Upper lobe of right lung (tissue), 1 donor: ENCODE measurements at regions not wholly inside any gene's neighbourhood (a gene's known extent, or its start where the extent isn't known, plus 50 kb on each side); places are given as distances from the start of the nearest gene placed in this dataset.
"Not testable (repeated sequence)": the region's sequence is repeated elsewhere in the genome, so short reads cannot be mapped to it uniquely, and the experiment has no call there.

Source experiments
- ATAC-seq: fragments of 200-7000 bp; cut with Tn5 transposase; one replicate; pipeline ENCODE4 v1.9.1; 2020; ENCODE audit warnings: mild to moderate bottlenecking, moderate library complexity
- DNase-seq: peaks from one replicate; pipeline ENCODE4 v3.0.0-alpha.2; 2020
- H3K27ac ChIP-seq: fragments of 200-600 bp; one replicate; pipeline ENCODE4 v1.8.0; 2022
- H3K27me3 ChIP-seq: fragments of 200-600 bp; one replicate; pipeline ENCODE4 v1.8.0; 2022; ENCODE audit warnings: mild to moderate bottlenecking
- H3K36me3 ChIP-seq: fragments of 200-600 bp; one replicate; pipeline ENCODE4 v1.8.0; 2022
- H3K4me1 ChIP-seq: fragments of 200-600 bp; one replicate; pipeline ENCODE4 v1.8.0; 2022
- H3K4me3 ChIP-seq: fragments of 200-600 bp; one replicate; pipeline ENCODE4 v1.8.0; 2022; ENCODE audit warnings: mild to moderate bottlenecking
- H3K9me3 ChIP-seq: fragments of 200-600 bp; one replicate; pipeline ENCODE4 v1.8.0; 2022
- intact Hi-C: fragments of 100-400 bp; cut with DNase I; formaldehyde crosslinking; loops from one replicate; pipeline ENCODE4 v1.11.0; 2022
- TF ChIP-seq, protein P1 (sequence below): fragments of 200-600 bp; IDR thresholded peaks from one replicate; pipeline ENCODE4 v1.8.0; 2022; ENCODE audit warnings: antibody characterized with exemption
- donor health status: DM: no; HTN: yes; CAD: no; lungs with severe emphysema.

DNA sequence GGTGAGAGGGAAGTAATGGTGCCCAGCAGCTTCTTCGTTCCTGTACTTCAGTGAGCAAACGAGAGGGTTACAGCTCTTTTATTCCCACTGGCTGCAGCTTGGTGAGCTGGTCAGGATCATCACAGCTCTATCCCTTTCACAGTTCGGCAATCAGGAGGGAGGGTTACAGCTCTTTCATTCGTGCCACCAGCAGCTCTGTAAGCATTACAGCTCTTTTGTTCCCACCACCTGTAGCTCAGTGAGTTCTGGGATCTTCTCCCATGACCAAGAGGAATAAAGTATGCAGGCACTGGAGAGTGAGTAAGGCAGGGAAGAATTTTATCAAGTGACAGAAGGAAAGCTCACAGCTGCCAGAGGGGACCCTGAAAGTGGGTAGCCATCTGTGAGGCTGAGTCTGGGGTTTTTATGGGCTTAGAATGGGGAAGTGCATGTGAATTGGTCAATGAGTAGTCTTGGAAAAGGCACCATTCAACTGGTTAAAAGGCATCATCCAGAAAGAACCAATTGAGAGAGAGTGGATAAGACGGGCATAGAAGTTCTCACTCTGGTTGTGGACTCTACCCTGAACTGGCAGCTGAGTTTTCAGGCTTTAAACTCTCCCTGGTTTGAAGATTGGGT lies 123.7 kb downstream of the COX18 start:
- Histone ChIP-seq H3K9me3 (no peaks in the 10 kb centered on the region), H3K4me3 (no peak overlapping the region), H3K4me1 (no peaks in the 10 kb centered on the region), H3K27me3 (no peaks in the 10 kb centered on the region), H3K27ac (no peak overlapping the region), H3K36me3 (no peaks in the 10 kb centered on the region)
- no peak for ATAC-seq
- no peak for DNase-seq
- TF ChIP-seq, protein P1, sequence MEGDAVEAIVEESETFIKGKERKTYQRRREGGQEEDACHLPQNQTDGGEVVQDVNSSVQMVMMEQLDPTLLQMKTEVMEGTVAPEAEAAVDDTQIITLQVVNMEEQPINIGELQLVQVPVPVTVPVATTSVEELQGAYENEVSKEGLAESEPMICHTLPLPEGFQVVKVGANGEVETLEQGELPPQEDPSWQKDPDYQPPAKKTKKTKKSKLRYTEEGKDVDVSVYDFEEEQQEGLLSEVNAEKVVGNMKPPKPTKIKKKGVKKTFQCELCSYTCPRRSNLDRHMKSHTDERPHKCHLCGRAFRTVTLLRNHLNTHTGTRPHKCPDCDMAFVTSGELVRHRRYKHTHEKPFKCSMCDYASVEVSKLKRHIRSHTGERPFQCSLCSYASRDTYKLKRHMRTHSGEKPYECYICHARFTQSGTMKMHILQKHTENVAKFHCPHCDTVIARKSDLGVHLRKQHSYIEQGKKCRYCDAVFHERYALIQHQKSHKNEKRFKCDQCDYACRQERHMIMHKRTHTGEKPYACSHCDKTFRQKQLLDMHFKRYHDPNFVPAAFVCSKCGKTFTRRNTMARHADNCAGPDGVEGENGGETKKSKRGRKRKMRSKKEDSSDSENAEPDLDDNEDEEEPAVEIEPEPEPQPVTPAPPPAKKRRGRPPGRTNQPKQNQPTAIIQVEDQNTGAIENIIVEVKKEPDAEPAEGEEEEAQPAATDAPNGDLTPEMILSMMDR, result no peak
- intact Hi-C loops, result no loop called here

DNA sequence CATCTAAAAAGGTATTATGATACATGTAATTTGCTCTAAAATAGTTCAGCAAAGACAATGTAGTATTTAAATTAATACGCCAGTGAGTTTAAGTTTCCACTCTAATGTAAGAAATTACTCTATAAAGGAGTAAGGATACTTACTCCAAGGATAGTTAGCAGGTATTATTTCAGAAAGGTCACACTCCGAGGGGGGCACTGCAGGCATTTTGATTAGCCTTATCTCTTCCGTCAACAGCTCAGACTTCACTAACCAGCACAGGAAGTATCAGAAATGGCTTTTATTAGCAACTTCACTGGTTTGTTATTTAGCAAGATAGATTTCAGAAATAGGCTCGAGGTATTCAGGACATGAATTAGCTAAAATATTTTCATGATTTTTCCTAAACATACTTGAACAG lies 127.0 kb downstream of the COX18 start:
- DNase-seq (no peak), ATAC-seq (no peak)
- no peaks in the 10 kb centered on the region for H3K4me1 ChIP-seq
- no peaks in the 10 kb centered on the region for H3K9me3 ChIP-seq
- H3K27me3 ChIP-seq, result no peaks in the 10 kb centered on the region
- no peak overlapping the region for H3K27ac ChIP-seq
- intact Hi-C loops, result no loop called here
- TF ChIP-seq, protein P1, result no peak
- H3K4me3 ChIP-seq, result no peak overlapping the region
- no peaks in the 10 kb centered on the region for H3K36me3 ChIP-seq

DNA sequence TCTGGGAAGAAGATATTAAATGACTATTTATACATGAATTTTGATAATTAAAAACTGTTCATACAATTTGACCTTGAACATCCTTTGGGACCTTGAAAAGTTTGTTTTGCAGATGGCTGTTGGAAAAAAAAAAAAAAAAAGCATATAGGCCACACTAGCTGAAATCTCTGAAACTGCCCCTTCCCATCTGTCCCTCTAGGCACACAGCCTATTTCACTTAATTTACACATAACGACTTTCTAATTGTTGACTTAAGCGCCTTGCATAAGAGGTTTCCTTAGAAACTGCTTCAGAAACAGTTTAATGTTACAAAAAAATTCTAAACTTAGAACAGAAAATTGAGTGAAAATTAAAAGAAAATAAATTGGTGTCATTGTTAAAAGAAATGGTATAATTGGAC lies 131.0 kb downstream of the COX18 start:
- Histone ChIP-seq H3K4me3 (no peak overlapping the region), H3K9me3 (no peaks in the 10 kb centered on the region), H3K4me1 (no peaks in the 10 kb centered on the region), H3K36me3 (no peaks in the 10 kb centered on the region), H3K27ac (no peak overlapping the region), H3K27me3 (no peaks in the 10 kb centered on the region)
- ATAC-seq (no peak), DNase-seq (no peak)
- TF ChIP-seq, protein P1, result no peak
- intact Hi-C loops, result no loop called here

DNA sequence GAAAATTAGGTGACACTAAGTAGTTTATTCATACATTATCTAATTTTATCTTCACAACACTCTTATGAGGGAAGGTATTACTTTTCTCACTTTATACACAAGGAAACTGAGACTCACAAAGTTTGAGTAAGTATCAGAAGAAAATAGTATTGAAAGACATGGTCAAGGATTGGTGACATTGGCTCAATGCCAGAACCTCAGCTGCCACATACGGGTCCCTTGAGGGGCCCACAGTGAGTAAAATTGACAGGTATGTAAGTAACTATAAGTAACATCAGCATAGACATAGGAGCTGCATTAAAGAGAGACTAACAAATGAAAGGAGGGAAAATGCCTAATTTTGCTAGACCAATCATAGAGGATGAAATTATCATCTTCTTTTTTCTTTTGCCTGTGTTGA lies 134.1 kb downstream of the COX18 start:
- Histone ChIP-seq H3K27me3 (no peaks in the 10 kb centered on the region), H3K4me3 (no peak overlapping the region), H3K9me3 (no peaks in the 10 kb centered on the region), H3K36me3 (no peaks in the 10 kb centered on the region), H3K4me1 (no peaks in the 10 kb centered on the region), H3K27ac (no peak overlapping the region)
- ATAC-seq (no peak), DNase-seq (no peak)
- TF ChIP-seq, protein P1, result no peak
- intact Hi-C loops, result no loop called here

DNA sequence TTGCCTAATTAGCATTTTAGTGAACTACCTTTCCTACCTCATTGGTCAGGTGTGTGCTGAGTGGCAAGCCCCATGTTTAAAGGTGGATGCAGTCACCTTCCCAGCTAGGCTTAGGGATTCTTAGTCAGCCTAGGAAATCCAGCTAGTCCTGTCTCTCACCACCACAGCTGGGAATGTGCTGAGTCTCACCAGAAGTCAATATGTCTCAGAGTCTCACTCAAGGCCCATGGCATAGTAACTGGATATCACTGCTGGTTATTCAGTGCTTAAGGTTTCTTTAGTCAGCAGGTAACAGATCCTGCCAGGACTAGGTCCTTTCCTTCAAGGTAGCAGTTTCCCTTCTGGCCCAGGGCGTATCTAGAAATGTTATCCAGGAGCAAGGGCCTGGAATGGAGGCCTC lies 136.5 kb downstream of the COX18 start:
- intact Hi-C loops, result no loop called here
- no peaks in the 10 kb centered on the region for H3K4me1 ChIP-seq
- no peak overlapping the region for H3K27ac ChIP-seq
- TF ChIP-seq, protein P1, result no peak
- H3K27me3 ChIP-seq, result no peaks in the 10 kb centered on the region
- DNase-seq, result no peak
- ATAC-seq, result no peak
- no peak overlapping the region for H3K4me3 ChIP-seq
- H3K9me3 ChIP-seq, result no peaks in the 10 kb centered on the region
- no peaks in the 10 kb centered on the region for H3K36me3 ChIP-seq

DNA sequence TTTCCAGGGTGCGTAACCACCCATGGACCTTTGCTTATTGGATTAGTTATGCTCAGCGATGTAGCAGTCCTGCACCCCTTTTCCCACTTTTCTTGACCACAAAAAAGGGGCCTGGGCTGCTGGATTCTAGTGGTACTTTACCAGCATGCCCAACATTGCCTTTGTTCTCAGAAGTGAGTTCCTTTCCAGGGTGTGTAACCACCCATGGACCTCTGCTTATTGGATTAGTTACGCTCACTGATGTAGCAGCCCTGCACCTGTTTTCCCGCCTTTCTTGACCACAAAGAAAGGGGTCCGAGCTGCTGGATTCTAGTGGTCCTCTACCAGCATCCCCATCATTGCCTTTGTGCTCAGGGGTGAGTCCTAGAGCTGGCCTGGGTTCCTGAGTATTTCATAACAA lies 138.2 kb downstream of the COX18 start:
- DNase-seq, result no peak
- no peaks in the 10 kb centered on the region for H3K9me3 ChIP-seq
- no peak overlapping the region for H3K4me3 ChIP-seq
- no peaks in the 10 kb centered on the region for H3K4me1 ChIP-seq
- no peak for ATAC-seq
- no peak overlapping the region for H3K27ac ChIP-seq
- H3K27me3 ChIP-seq, result no peaks in the 10 kb centered on the region
- H3K36me3 ChIP-seq, result no peaks in the 10 kb centered on the region
- TF ChIP-seq, protein P1, result no peak
- intact Hi-C loops, result no loop called here

DNA sequence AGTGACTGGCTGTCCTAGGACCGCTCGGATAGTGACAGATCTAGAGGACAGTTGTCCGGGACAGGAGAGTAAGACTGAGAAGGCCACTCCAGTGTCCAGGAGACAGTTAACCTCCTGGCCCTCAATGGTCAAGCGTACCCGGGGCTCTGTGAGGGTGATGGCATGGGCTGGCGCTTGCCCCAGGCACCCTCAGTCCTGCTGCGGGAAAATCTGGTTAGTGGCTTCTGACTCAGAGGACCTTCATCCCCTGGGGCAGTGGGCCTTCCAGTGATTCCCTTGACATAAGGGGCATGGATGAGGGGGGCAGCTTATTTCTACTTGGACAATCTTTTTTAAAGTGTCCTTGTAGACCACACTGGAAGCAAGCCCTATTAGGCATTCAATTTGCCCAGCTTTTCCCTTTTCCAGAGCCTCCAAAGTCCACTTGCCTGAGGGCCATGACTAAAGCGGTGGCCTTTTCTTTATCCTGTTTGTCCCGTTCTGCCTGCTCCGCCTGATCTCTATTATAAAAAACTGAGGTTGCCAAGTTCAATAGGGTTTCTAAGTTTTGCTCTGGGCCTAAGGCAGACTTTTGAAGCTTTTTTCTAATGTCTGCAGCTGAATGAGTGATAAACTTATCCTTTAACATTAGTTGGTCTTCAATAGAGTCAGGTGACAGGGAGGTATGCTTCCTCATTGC lies 139.8 kb downstream of the COX18 start:
- H3K27ac ChIP-seq, H3K27me3 ChIP-seq, H3K9me3 ChIP-seq, DNase-seq, H3K36me3 ChIP-seq, H3K4me3 ChIP-seq, H3K4me1 ChIP-seq, intact Hi-C loops, ATAC-seq: not testable (repeated sequence)
